GM12878 (cell line): ENCODE measurements at regions not wholly inside any gene's neighbourhood (a gene's known extent, or its start where the extent isn't known, plus 50 kb on each side); places are given as distances from the start of the nearest gene placed in this dataset.

Source experiments
- ATF2 ChIP-seq: IDR thresholded peaks from 2 replicates; pipeline ENCODE4 v1.6.1; 2012; ENCODE audit warnings: low read length, inconsistent platforms
- ATF7 ChIP-seq: fragments of 450-650 bp; IDR thresholded peaks from 2 replicates; pipeline ENCODE4 v1.6.1; 2016; ENCODE audit warnings: low read depth, mild to moderate bottlenecking
- DPF2 ChIP-seq: fragments of 450-650 bp; IDR thresholded peaks from 2 replicates; pipeline ENCODE4 v1.6.1; 2017; ENCODE audit warnings: mild to moderate bottlenecking
- JUND ChIP-seq: IDR thresholded peaks from 2 replicates; pipeline ENCODE4 v1.6.1; 2012; ENCODE audit warnings: low read depth, mild to moderate bottlenecking, low read length, improper control_type of control experiment, moderate library complexity
- TARDBP ChIP-seq: IDR thresholded peaks from 2 replicates; pipeline ENCODE4 v1.6.1; 2016; ENCODE audit warnings: borderline replicate concordance
- TCF3 ChIP-seq: IDR thresholded peaks from 2 replicates; pipeline ENCODE4 v1.6.1; 2012; ENCODE audit warnings: low read depth, mild to moderate bottlenecking, low read length, borderline replicate concordance; ENCODE audit not compliant: insufficient read depth
- ZNF24 ChIP-seq: fragments of 450-650 bp; IDR thresholded peaks from 2 replicates; pipeline ENCODE4 v1.6.1; 2017; ENCODE audit warnings: antibody characterized with exemption, mild to moderate bottlenecking
- TF ChIP-seq, protein P1 (sequence below): fragments of 150-350 bp; IDR thresholded peaks from 2 replicates; pipeline ENCODE4 v1.6.1; 2016; ENCODE audit warnings: low read depth, low read length
- TF ChIP-seq, protein P2 (sequence below): IDR thresholded peaks from 2 replicates; pipeline ENCODE4 v1.6.1; 2012; ENCODE audit warnings: low read depth, low read length, improper control_type of control experiment
- TF ChIP-seq, protein P3 (sequence below): IDR thresholded peaks from 2 replicates; pipeline ENCODE4 v1.6.1; 2011; ENCODE audit warnings: borderline replicate concordance, low read depth, mild to moderate bottlenecking, moderate library complexity, low read length; ENCODE audit not compliant: insufficient read depth, poor library complexity, severe bottlenecking

DNA sequence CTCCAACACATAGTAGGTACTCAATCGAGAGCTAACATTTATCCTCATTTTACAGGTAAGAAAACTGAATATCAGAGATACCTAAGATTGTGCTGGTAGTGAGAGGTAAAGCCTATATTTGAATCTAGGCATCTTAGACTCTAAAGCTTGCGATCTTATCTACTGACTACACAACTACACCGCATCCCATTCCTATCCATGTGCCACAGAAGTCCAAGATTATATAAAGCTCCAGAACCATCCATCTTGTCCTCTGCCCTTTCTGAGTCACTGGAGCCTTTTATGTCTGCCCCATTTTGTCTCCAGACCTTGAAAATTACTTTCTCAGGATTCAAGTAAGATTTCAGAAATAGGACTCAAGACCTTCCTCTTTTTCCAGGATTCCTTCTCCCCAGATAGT lies 84.4 kb downstream of the OR5AK2 start (continued):
- TF ChIP-seq, protein P1, sequence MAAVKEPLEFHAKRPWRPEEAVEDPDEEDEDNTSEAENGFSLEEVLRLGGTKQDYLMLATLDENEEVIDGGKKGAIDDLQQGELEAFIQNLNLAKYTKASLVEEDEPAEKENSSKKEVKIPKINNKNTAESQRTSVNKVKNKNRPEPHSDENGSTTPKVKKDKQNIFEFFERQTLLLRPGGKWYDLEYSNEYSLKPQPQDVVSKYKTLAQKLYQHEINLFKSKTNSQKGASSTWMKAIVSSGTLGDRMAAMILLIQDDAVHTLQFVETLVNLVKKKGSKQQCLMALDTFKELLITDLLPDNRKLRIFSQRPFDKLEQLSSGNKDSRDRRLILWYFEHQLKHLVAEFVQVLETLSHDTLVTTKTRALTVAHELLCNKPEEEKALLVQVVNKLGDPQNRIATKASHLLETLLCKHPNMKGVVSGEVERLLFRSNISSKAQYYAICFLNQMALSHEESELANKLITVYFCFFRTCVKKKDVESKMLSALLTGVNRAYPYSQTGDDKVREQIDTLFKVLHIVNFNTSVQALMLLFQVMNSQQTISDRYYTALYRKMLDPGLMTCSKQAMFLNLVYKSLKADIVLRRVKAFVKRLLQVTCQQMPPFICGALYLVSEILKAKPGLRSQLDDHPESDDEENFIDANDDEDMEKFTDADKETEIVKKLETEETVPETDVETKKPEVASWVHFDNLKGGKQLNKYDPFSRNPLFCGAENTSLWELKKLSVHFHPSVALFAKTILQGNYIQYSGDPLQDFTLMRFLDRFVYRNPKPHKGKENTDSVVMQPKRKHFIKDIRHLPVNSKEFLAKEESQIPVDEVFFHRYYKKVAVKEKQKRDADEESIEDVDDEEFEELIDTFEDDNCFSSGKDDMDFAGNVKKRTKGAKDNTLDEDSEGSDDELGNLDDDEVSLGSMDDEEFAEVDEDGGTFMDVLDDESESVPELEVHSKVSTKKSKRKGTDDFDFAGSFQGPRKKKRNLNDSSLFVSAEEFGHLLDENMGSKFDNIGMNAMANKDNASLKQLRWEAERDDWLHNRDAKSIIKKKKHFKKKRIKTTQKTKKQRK, result no peak
- TF ChIP-seq TARDBP, result no peak
- TF ChIP-seq, protein P2, sequence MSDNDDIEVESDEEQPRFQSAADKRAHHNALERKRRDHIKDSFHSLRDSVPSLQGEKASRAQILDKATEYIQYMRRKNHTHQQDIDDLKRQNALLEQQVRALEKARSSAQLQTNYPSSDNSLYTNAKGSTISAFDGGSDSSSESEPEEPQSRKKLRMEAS, result no peak
- no peak for TF ChIP-seq JUND
- no peak for TF ChIP-seq DPF2
- TF ChIP-seq ATF7, result no peak
- TF ChIP-seq ZNF24, result no peak
- no peak for TF ChIP-seq TCF3
- TF ChIP-seq, protein P3, sequence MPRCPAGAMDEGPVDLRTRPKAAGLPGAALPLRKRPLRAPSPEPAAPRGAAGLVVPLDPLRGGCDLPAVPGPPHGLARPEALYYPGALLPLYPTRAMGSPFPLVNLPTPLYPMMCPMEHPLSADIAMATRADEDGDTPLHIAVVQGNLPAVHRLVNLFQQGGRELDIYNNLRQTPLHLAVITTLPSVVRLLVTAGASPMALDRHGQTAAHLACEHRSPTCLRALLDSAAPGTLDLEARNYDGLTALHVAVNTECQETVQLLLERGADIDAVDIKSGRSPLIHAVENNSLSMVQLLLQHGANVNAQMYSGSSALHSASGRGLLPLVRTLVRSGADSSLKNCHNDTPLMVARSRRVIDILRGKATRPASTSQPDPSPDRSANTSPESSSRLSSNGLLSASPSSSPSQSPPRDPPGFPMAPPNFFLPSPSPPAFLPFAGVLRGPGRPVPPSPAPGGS, result no peak
- no peak for TF ChIP-seq ATF2
